ENCODE measurements at regions not wholly inside any gene's neighbourhood (a gene's known extent, or its start where the extent isn't known, plus 50 kb on each side); places are given as distances from the start of the nearest gene placed in this dataset.

DNA sequence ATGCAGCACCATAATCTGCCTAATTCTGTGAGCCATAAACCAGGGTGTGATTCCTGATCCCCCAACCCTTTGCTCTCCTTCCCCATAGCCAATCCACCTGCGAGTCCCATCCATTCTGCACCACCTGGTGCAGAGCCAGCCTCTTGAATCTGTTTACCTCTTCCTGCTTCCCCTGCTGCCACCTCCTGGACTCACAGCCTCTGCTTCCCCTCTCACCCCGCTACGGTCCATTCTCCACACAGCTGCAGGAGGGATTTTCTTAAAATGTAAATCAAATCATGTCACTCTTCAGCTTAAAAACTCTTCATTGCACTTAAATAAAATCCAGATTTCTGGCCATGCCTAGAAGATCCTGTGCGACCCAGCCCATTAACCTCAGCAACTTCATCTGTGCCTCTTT, 186.7 kb downstream of the FOXD2 start:
- Histone ChIP-seq H4K91ac (ENCODE audit: insufficient read length, low read depth, low read length) (no peak overlapping the region), H2BK20ac (ENCODE audit: low read depth, low read length, poor library complexity, severe bottlenecking) (no peak overlapping the region), H2BK5ac (ENCODE audit: insufficient read length, low read length) (no peak overlapping the region), H3K79me2 (ENCODE audit: insufficient read depth, low read length) (no peaks in the 10 kb centered on the region), H2AK5ac (ENCODE audit: insufficient read length, low read length) (no peak overlapping the region), H2BK15ac (ENCODE audit: low read depth, low read length) (no peak overlapping the region), H3K23me2 (ENCODE audit: insufficient read length, low read depth, low read length, poor library complexity, severe bottlenecking) (no peaks in the 10 kb centered on the region), H3K4me1 (ENCODE audit: insufficient read depth, low read length) (no peaks in the 10 kb centered on the region), H3K23ac (ENCODE audit: insufficient read length, low read depth, low read length) (no peak overlapping the region), H3K18ac (ENCODE audit: insufficient read length, low read depth, low read length) (no peak overlapping the region), H2AFZ (ENCODE audit: low read length) (no peak overlapping the region), H2BK12ac (ENCODE audit: insufficient read length, low read depth, low read length) (no peak overlapping the region), H3K9me3 (ENCODE audit: control insufficient read depth, low read depth, low read length) (no peaks in the 10 kb centered on the region), H3K79me1 (ENCODE audit: insufficient read depth, low read depth, low read length, poor library complexity, severe bottlenecking) (no peaks in the 10 kb centered on the region), H4K20me1 (ENCODE audit: control insufficient read depth, insufficient read depth, insufficient read length) (no peaks in the 10 kb centered on the region), H3K4me2 (ENCODE audit: insufficient read depth, insufficient read length, low read length) (no peak overlapping the region), H3K9ac (ENCODE audit: extremely low read depth, insufficient read length, low read length) (no peak overlapping the region), H2BK120ac (ENCODE audit: low read depth, low read length, poor library complexity, severe bottlenecking) (no peak overlapping the region), H3K27me3 (ENCODE audit: insufficient read depth, low read length) (no peaks in the 10 kb centered on the region; the same call in 1 of the 2 replicates), H3K14ac (ENCODE audit: insufficient read depth, low read length) (no peak overlapping the region), H4K8ac (replicated peaks; ENCODE audit: insufficient read length, low read depth, low read length) (no peak overlapping the region), H3T11ph (ENCODE audit: low read length) (no peak overlapping the region), H4K5ac (ENCODE audit: insufficient read length, low read depth, low read length) (no peak overlapping the region), H3K27ac (ENCODE audit: insufficient read length, low read depth, low read length) (no peak overlapping the region), H3K56ac (ENCODE audit: insufficient read length, low read depth, low read length) (no peak overlapping the region), H3K4ac (ENCODE audit: low read depth, low read length) (no peak overlapping the region)
- Mint-ChIP-seq H3K4me3 (no peak overlapping the region), H3K4me1 (peaks cover 3 to 8% of the 10 kb centered on the region in 2 experiments; a peak in 2 of 4 replicates), H3K27me3 (ENCODE audit: low read depth) (peaks cover 54% of the 10 kb centered on the region), H3K27ac (no peak overlapping the region), H3K36me3 (ENCODE audit: insufficient read depth in 1 of 3, low read depth in 3 of 3) (no peaks in the 10 kb centered on the region), H3K9me3 (no peaks in the 10 kb centered on the region)
- WGBS (ENCODE audit: extremely low coverage, insufficient read length, low lambda C conversion rate) = no CpG with 5 or more reads among the region's 4 CpGs
- TF ChIP-seq, protein P1, sequence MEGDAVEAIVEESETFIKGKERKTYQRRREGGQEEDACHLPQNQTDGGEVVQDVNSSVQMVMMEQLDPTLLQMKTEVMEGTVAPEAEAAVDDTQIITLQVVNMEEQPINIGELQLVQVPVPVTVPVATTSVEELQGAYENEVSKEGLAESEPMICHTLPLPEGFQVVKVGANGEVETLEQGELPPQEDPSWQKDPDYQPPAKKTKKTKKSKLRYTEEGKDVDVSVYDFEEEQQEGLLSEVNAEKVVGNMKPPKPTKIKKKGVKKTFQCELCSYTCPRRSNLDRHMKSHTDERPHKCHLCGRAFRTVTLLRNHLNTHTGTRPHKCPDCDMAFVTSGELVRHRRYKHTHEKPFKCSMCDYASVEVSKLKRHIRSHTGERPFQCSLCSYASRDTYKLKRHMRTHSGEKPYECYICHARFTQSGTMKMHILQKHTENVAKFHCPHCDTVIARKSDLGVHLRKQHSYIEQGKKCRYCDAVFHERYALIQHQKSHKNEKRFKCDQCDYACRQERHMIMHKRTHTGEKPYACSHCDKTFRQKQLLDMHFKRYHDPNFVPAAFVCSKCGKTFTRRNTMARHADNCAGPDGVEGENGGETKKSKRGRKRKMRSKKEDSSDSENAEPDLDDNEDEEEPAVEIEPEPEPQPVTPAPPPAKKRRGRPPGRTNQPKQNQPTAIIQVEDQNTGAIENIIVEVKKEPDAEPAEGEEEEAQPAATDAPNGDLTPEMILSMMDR (conservative IDR thresholded peaks at IDR 0.05) = peak; percentile 82
- peak; percentile 81 for DNase-seq

Data from H9 (cell line).